ENCODE measurements at regions not wholly inside any gene's neighbourhood (a gene's known extent, or its start where the extent isn't known, plus 50 kb on each side); places are given as distances from the start of the nearest gene placed in this dataset.

DNA sequence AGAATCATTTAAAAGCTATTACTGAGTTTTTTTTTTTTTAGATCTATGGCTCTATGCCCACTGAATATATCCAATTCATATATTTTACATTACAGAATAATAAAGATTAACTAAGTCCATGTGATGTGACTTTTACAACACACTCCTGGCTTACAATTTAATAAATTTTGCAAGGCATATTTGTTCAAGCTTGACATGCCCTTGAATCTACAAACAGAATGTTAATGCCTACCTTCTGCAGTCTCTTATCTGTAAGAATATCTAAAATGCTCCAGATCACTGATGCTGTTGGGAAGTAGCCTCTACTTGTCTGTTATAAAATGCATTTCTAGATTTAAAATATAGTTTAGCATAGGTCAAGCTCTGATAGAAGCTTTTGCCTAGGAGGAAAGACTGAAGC is 100.7 kb upstream of the RASGEF1B start:
- TF ChIP-seq, protein P1, sequence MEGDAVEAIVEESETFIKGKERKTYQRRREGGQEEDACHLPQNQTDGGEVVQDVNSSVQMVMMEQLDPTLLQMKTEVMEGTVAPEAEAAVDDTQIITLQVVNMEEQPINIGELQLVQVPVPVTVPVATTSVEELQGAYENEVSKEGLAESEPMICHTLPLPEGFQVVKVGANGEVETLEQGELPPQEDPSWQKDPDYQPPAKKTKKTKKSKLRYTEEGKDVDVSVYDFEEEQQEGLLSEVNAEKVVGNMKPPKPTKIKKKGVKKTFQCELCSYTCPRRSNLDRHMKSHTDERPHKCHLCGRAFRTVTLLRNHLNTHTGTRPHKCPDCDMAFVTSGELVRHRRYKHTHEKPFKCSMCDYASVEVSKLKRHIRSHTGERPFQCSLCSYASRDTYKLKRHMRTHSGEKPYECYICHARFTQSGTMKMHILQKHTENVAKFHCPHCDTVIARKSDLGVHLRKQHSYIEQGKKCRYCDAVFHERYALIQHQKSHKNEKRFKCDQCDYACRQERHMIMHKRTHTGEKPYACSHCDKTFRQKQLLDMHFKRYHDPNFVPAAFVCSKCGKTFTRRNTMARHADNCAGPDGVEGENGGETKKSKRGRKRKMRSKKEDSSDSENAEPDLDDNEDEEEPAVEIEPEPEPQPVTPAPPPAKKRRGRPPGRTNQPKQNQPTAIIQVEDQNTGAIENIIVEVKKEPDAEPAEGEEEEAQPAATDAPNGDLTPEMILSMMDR (IDR thresholded peaks at IDR 0.05) = no peak
- no peak for TF ChIP-seq POLR2A (IDR thresholded peaks at IDR 0.05)

All from esophagus squamous epithelium (tissue), 4 donors.